Retinal pigment epithelial cell (primary cell): ENCODE measurements at regions not wholly inside any gene's neighbourhood (a gene's known extent, or its start where the extent isn't known, plus 50 kb on each side); places are given as distances from the start of the nearest gene placed in this dataset.

Experiments used
- DNase-seq: peaks from one replicate; pipeline ENCODE4 v3.0.0-alpha.2; 2010; ENCODE audit warnings: low read depth
- H3K4me3 ChIP-seq: 2 replicates; pipeline ENCODE4 v1.5.1; 2011; ENCODE audit warnings: mild to moderate bottlenecking, low read length, control low read depth, moderate library complexity
- TF ChIP-seq, protein P1 (sequence below): conservative IDR thresholded peaks from 2 replicates; pipeline ENCODE4 v1.5.1; 2011; ENCODE audit warnings: low read depth, low read length, control low read depth, inconsistent platforms

DNA sequence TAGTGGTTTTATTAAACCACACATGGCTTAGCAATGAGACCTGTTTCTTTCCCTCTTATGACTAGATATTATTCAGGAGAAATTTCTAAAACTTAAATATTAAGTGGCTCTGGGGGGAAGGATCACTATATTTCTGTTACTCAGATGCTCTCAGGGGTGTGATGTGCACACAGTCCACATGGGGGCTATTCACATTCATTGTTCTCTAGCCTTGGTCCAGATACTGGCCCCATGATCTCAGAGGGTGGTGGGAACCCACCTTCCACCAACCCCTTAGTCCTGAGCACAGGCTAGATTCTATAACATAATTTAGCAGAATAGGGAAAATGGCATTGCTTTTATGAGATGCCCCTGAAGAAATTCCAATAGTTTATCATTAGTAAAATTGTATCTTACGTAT is 149.0 kb upstream of the ST8SIA2 start:
- TF ChIP-seq, protein P1, sequence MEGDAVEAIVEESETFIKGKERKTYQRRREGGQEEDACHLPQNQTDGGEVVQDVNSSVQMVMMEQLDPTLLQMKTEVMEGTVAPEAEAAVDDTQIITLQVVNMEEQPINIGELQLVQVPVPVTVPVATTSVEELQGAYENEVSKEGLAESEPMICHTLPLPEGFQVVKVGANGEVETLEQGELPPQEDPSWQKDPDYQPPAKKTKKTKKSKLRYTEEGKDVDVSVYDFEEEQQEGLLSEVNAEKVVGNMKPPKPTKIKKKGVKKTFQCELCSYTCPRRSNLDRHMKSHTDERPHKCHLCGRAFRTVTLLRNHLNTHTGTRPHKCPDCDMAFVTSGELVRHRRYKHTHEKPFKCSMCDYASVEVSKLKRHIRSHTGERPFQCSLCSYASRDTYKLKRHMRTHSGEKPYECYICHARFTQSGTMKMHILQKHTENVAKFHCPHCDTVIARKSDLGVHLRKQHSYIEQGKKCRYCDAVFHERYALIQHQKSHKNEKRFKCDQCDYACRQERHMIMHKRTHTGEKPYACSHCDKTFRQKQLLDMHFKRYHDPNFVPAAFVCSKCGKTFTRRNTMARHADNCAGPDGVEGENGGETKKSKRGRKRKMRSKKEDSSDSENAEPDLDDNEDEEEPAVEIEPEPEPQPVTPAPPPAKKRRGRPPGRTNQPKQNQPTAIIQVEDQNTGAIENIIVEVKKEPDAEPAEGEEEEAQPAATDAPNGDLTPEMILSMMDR = peak; percentile 4
- DNase-seq = no peak

DNA sequence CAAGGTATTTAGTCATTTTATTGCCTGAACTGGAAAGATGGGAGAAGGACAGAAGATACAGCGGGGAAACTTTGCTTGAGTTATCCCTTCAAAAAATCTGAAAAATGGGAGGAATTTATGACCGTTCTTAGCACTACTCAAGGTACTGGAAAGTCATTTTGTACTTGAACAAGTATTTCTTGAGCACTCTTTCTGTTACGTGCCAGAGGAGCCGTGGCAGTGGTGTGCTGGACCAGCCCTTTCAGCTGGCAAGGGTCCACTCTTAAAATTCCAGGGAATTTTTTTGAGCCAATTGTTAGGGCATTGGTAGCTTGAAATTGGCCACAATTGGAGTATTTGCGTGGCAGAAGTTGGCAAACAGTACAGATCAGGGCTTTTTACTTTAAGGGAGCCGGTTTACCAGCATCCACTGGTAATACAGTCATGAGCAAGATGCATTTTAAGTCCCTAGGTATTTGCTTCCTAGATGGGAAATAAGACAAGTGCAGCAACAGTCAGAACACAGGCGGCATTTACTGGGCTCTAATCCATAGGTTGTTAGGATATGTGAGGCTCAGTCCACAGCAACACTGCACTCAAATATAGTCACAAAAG is 145.9 kb upstream of the ST8SIA2 start:
- no peak for DNase-seq
- H3K4me3 ChIP-seq = no peak overlapping the region
- TF ChIP-seq, protein P1 = no peak

More for the DNA sequence above, 149.0 kb upstream of the ST8SIA2 start:
- no peak overlapping the region for H3K4me3 ChIP-seq

DNA sequence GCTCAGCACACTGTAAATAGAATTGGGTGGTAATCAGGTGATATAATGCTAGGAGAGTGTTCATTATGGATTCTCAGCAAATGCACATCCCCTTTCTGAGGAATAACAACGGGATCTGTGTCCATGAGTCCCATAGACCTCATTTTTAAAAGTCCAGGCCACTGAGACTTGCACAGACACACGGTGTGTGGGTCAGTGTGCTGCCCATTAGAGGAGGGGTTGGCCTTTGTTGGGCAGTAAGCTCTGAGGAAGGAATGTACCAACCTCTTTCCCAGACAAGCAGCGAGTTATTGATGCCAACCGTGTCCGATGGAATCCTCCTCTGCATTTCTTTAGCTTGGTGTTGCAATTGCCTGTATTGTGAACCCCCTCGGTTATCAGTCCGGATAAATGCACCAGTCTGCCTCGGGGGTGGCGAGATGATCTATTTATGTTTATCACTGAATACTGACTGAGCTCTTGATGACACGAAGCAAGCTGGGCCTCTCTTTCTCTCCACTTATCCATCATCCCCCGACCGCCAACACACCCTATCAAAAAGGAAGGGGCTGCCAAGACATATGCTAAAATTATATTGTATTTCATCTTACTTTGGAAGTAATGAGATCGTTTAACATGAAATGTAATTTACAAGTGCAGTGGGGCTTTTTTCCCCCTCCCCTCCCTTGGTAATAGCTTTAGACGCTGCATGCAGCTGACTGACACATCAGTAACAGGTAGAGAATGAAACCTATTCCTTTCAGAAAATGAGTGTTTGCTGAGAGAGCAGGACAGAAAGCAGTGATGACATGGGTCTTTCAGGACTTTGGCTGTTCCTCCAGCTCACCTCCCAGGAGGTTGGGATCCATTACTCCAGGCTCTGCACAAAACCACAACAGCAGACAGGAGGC is 126.6 kb upstream of the ST8SIA2 start:
- TF ChIP-seq, protein P1 = no peak
- H3K4me3 ChIP-seq = no peak overlapping the region
- DNase-seq = no peak

DNA sequence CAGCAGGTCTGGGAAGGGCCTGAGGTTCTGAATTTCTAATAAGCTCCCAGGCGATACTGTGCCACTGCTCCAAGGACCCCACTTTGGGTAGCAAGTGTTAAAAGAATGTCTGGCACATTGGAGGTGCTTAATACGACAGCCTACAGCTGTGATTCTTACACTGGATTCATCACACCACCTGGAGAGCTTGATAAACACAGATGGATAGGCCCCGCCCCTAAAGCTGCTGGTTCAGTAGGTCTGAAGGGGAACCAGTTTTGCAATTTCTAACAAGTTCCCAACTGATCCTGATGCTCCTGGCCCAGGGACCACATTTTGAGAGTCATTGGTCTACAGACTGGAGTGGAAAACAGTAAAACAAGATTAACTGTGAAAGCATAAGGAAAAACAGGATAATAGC is 124.8 kb upstream of the ST8SIA2 start:
- no peak for DNase-seq
- no peak overlapping the region for H3K4me3 ChIP-seq
- TF ChIP-seq, protein P1 = no peak

DNA sequence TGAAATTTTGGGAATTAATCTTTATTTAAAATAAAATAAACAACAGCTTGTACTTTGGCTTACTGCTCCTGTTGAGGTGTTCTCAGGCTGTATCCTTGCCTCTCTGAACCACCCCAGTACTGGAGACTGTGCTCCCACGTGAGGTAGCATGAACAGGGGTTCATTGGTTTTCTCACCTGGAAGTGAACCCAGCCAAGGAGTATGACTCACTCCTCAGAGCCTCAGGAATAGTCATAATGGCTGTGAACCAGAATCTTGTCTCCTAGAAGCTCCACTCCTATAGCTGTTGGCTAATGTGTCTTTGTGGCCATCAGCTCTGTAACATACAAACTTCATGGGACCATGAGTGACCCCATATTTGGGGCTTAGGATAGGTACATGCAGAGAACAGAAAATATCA is 122.5 kb upstream of the ST8SIA2 start:
- H3K4me3 ChIP-seq = no peak overlapping the region
- no peak for DNase-seq
- TF ChIP-seq, protein P1 = no peak

DNA sequence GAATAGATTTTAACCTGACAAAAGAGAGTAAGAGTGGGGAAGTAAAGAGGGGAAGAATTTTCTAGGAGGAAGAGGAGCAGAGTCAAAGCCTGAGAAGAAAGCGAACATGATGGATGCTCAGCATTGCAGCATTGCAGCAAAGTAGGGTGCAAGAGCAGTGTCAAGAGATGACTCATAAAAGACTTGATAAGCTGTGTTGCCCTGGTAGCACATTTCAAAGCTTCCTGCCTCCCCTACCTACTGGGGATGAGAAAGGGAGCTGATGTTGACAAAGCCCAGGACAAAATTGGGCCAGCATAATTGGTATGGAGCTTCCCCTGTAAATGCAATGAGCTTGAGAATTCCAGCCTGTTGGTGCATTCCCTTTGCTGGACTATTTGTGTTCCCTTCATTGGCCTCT is 121.6 kb upstream of the ST8SIA2 start:
- no peak for DNase-seq
- no peak overlapping the region for H3K4me3 ChIP-seq
- TF ChIP-seq, protein P1 = no peak

DNA sequence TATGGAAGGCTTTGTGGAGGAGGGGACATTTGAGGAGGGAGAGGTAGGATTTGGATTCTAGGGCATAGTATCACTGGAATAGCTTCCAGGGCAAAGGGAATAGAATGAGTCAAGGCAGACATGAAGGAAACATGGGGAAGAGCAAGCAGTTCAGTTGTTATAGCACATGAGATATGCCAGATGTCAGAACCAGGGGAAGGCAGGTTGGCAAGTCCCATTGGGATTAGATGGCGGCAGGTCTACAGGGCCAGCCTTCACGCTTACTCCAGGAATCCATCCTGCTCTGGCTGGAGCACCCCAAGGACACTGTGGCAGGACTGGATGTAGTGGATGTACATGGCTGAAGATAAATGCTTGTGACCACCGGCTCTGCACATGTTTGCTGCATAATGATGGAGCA is 120.4 kb upstream of the ST8SIA2 start:
- no peak for DNase-seq
- no peak overlapping the region for H3K4me3 ChIP-seq
- TF ChIP-seq, protein P1 = no peak
